Body of pancreas (tissue), 4 donors: ENCODE measurements at regions not wholly inside any gene's neighbourhood (a gene's known extent, or its start where the extent isn't known, plus 50 kb on each side); places are given as distances from the start of the nearest gene placed in this dataset.

Source experiments
- ATAC-seq: fragments of 150-250 bp; one replicate; pipeline ENCODE4 v1.9.1; 2016
- DNase-seq, 4 donors: peaks; one replicate each; pipeline ENCODE4 v3.0.0-alpha.2; 2019
- H3K27ac ChIP-seq, 4 donors: fragments of 200-600 bp; sonication (generic); 1 replicate in 3 of 4; 2 replicates in 1 of 4; pipeline versions ENCODE4 v1.5.1 to v1.6.1; 2016 to 2019; ENCODE audit warnings: mild to moderate bottlenecking in 1 of 4, mixed read lengths in 1 of 4, moderate library complexity in 1 of 4
- H3K27me3 ChIP-seq, 2 donors: fragments of 200-600 bp; sonication (generic); one replicate each; pipeline ENCODE4 v1.6.0; 2016; ENCODE audit warnings: mild to moderate bottlenecking in 1 of 2
- H3K36me3 ChIP-seq, 2 donors: fragments of 200-600 bp; sonication (generic); replicated peaks in 1 of 2; 2 replicates each; pipeline ENCODE4 v1.5.1; 2016; ENCODE audit warnings: low read depth in 2 of 2; ENCODE audit not compliant: insufficient read depth in 1 of 2
- H3K4me1 ChIP-seq: fragments of 200-600 bp; sonication (generic); one replicate; pipeline ENCODE4 v1.6.0; 2016
- H3K4me3 ChIP-seq, 2 donors: fragments of 200-600 bp; sonication (generic); 1 replicate in 1 of 2; 2 replicates in 1 of 2; pipeline ENCODE4 v1.5.1; 2016 to 2019
- H3K9me3 ChIP-seq, 3 donors: fragments of 200-600 bp; sonication (generic); 1 replicate in 2 of 3; 2 replicates in 1 of 3; pipeline ENCODE4 v1.5.1; 2016
- CTCF ChIP-seq, 7 experiments: fragments of 450-650 bp in 4 of 7; fragments of 200-600 bp in 3 of 7; sonication (generic) in 3 of 7; IDR thresholded peaks; one replicate each; pipeline ENCODE4 v1.5.1; 2016 to 2019; ENCODE audit warnings: antibody characterized with exemption in 7 of 7
- POLR2A ChIP-seq, 3 donors: fragments of 450-650 bp; IDR thresholded peaks; one replicate each; pipeline ENCODE4 v1.6.1; 2016; ENCODE audit warnings: antibody characterized with exemption in 3 of 3, mild to moderate bottlenecking in 2 of 3
- WGBS, 2 donors: methylation state at CpG; one replicate each; pipeline ENCODE4 v1.1.5; 2017; 5-methylcytosine and 5-hydroxymethylcytosine counted together
- intact Hi-C: fragments of 100-400 bp; cut with DNase I; formaldehyde crosslinking; loops from one replicate; pipeline ENCODE4 v1.15.1; 2023

GRCh38 chr5:77844623-77845323 is 68.6 kb upstream of the TBCA start:
- 9 to 17% methylated on average over 31 to 48 of the region's 48 CpGs for WGBS, 2 donors
- TF ChIP-seq POLR2A (IDR thresholded peaks at IDR 0.05): no peak
- TF ChIP-seq CTCF (IDR thresholded peaks at IDR 0.05): no peak
- H3K27ac ChIP-seq: no peak overlapping the region
- H3K9me3 ChIP-seq: no peaks in the 10 kb centered on the region
- H3K4me3 ChIP-seq: peak overlapping the region in 1 of 2 donors; percentile 2
- H3K36me3 ChIP-seq: no peaks in the 10 kb centered on the region
- H3K4me1 ChIP-seq: peaks cover 13% of the 10 kb centered on the region
- ATAC-seq (no peak), DNase-seq (no peak)
- intact Hi-C loops: no loop called here
- H3K27me3 ChIP-seq: peaks cover 0 to 6% of the 10 kb centered on the region in 2 donors

GRCh38 chr5:77844373-77844622 is 68.2 kb upstream of the TBCA start:
- intact Hi-C loops: no loop called here
- DNase-seq: peak in 1 of 4 donors; percentile 10

GRCh38 chr5:77843570-77844372 is 67.6 kb upstream of the TBCA start:
- TF ChIP-seq POLR2A (IDR thresholded peaks at IDR 0.05): no peak
- TF ChIP-seq CTCF (IDR thresholded peaks at IDR 0.05): no peak
- Histone ChIP-seq H3K4me1 (peaks cover 13% of the 10 kb centered on the region), H3K36me3 (no peaks in the 10 kb centered on the region), H3K27me3 (peaks cover 0 to 6% of the 10 kb centered on the region in 2 donors), H3K4me3 (peak overlapping the region in 1 of 2 donors; percentile 2), H3K9me3 (no peaks in the 10 kb centered on the region), H3K27ac (no peak overlapping the region)
- 44 to 47% methylated on average over 20 to 24 of the region's 24 CpGs for WGBS, 2 donors
- intact Hi-C loops: no loop called here
- DNase-seq: no peak
- no peak for ATAC-seq

More at GRCh38 chr5:77844373-77844622, 68.2 kb upstream of the TBCA start:
- no peak for ATAC-seq
- Histone ChIP-seq H3K27me3 (peaks cover 0 to 6% of the 10 kb centered on the region in 2 donors), H3K9me3 (no peaks in the 10 kb centered on the region), H3K27ac (no peak overlapping the region), H3K36me3 (no peaks in the 10 kb centered on the region), H3K4me1 (peaks cover 13% of the 10 kb centered on the region), H3K4me3 (peak overlapping the region in 1 of 2 donors; percentile 2)
- WGBS, 2 donors: 3% methylated on average over 10 of the region's 10 CpGs
- TF ChIP-seq POLR2A (IDR thresholded peaks at IDR 0.05) (no peak), CTCF (IDR thresholded peaks at IDR 0.05) (no peak)

DNA sequence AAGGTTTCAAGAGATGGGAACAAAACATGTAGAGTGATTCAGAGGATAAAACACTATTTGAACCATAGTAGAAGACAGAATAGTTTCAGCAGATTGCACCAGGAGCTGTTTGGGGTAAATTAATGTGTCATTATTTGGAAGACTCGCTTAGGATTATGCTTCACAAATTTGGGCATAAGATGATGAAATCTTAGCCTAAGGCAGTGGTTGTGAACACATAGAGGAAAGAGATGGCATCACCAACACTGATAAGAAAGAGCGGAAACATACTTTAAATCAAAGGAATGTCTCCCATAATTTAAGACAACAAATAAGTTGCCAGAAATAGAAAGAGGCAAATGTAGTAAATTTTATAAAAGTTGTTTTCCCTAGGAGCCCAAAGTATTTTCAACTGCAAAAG is 66.1 kb upstream of the TBCA start:
- intact Hi-C loops: no loop called here
- TF ChIP-seq CTCF (IDR thresholded peaks at IDR 0.05): no peak
- TF ChIP-seq POLR2A (IDR thresholded peaks at IDR 0.05): no peak
- Histone ChIP-seq H3K9me3 (no peaks in the 10 kb centered on the region), H3K27me3 (peaks cover 0 to 6% of the 10 kb centered on the region in 2 donors), H3K4me1 (peaks cover 13% of the 10 kb centered on the region), H3K27ac (no peak overlapping the region), H3K36me3 (no peaks in the 10 kb centered on the region), H3K4me3 (no peak overlapping the region)
- no peak for DNase-seq
- 91 to 93% methylated on average over 2 of the region's 2 CpGs for WGBS, 2 donors
- no peak for ATAC-seq
